ENCODE measurements at regions not wholly inside any gene's neighbourhood (a gene's known extent, or its start where the extent isn't known, plus 50 kb on each side); places are given as distances from the start of the nearest gene placed in this dataset.

- TF ChIP-seq CTCF (IDR thresholded peaks at IDR 0.05) (no peak), EZH2 (IDR thresholded peaks at IDR 0.05; ENCODE audit: borderline replicate concordance, insufficient read depth, low read depth, low read length, poor library complexity, severe bottlenecking) (no peak)
Measured at GRCh38 chrX:128460835-128461234, 408.6 kb upstream of the ACTRT1 start.
